Activated CD4-positive, alpha-beta T cell treated with anti-CD3 and anti-CD28 coated beads, Interleukin-2, amount 50 U/mL, for 1 hour (primary cell): ENCODE measurements at regions not wholly inside any gene's neighbourhood (a gene's known extent, or its start where the extent isn't known, plus 50 kb on each side); places are given as distances from the start of the nearest gene placed in this dataset.
"Not testable (repeated sequence)": the region's sequence is repeated elsewhere in the genome, so short reads cannot be mapped to it uniquely, and the experiment has no call there.

Experiments
- DNase-seq: peaks from one replicate; pipeline ENCODE4 v3.0.0-alpha.2; 2020

GRCh38 chr16:51290442-51291285, 139.6 kb upstream of the SALL1 start:
- DNase-seq, result no peak

- no peak for DNase-seq
Measured at GRCh38 chr16:51289336-51289735, 138.3 kb upstream of the SALL1 start.

GRCh38 chr16:51287121-51287755, 136.2 kb upstream of the SALL1 start:
- no peak for DNase-seq

GRCh38 chr16:51286272-51286671, 135.2 kb upstream of the SALL1 start:
- no peak for DNase-seq

- no peak for DNase-seq
Measured at GRCh38 chr16:51276336-51276735, 125.3 kb upstream of the SALL1 start.

- no peak for DNase-seq
Measured at GRCh38 chr16:51272420-51272819, 121.3 kb upstream of the SALL1 start.

GRCh38 chr16:51271156-51271701, 120.2 kb upstream of the SALL1 start:
- no peak for DNase-seq

- DNase-seq, result no peak
Measured at GRCh38 chr16:51268237-51268636, 117.2 kb upstream of the SALL1 start.

- no peak for DNase-seq
Measured at GRCh38 chr16:51267681-51268080, 116.6 kb upstream of the SALL1 start.

- no peak for DNase-seq
Measured at GRCh38 chr16:51262428-51262827, 111.4 kb upstream of the SALL1 start.

GRCh38 chr16:51261919-51262318, 110.8 kb upstream of the SALL1 start:
- DNase-seq, result no peak

- DNase-seq, result no peak
Measured at GRCh38 chr16:51255349-51255972, 104.4 kb upstream of the SALL1 start.

GRCh38 chr16:51254390-51254789, 103.3 kb upstream of the SALL1 start:
- not testable (repeated sequence) for DNase-seq

- no peak for DNase-seq
Measured at GRCh38 chr16:51248217-51248616, 97.1 kb upstream of the SALL1 start.

- no peak for DNase-seq
Measured at GRCh38 chr16:51245658-51245995, 94.6 kb upstream of the SALL1 start.

- no peak for DNase-seq
Measured at GRCh38 chr16:51244887-51245657, 94.0 kb upstream of the SALL1 start.

GRCh38 chr16:51243936-51244436, 92.9 kb upstream of the SALL1 start:
- DNase-seq, result no peak

- no peak for DNase-seq
Measured at GRCh38 chr16:51242296-51242994, 91.4 kb upstream of the SALL1 start.

- no peak for DNase-seq
Measured at GRCh38 chr16:51239196-51239595, 88.1 kb upstream of the SALL1 start.

GRCh38 chr16:51237861-51238378, 86.8 kb upstream of the SALL1 start:
- no peak for DNase-seq

GRCh38 chr16:51237207-51237606, 86.1 kb upstream of the SALL1 start:
- DNase-seq, result no peak

- DNase-seq, result no peak
Measured at GRCh38 chr16:51236583-51236982, 85.5 kb upstream of the SALL1 start.
